ENCODE measurements at regions not wholly inside any gene's neighbourhood (a gene's known extent, or its start where the extent isn't known, plus 50 kb on each side); places are given as distances from the start of the nearest gene placed in this dataset.

DNA sequence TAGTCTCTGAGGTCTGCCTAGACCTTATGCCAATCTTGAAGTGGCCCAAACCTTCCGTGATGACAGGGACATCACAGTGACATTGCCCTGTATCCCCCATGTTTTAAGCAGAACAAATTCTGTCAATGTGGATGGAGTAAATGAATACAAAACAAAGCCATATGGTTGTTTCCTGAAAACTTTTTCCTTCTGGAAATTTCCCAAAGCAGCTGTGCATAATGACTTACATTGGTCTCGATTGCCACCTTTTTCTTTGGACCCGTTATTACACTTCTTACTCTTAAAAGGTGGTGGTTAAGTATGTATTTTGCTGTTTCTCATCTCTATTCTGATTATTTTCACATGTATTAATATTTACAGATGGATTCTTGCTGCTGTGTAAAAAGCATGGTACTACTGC lies 411.2 kb upstream of the KLF6 start:
- DNase-seq (ENCODE audit: low spot score): no peak

DNA sequence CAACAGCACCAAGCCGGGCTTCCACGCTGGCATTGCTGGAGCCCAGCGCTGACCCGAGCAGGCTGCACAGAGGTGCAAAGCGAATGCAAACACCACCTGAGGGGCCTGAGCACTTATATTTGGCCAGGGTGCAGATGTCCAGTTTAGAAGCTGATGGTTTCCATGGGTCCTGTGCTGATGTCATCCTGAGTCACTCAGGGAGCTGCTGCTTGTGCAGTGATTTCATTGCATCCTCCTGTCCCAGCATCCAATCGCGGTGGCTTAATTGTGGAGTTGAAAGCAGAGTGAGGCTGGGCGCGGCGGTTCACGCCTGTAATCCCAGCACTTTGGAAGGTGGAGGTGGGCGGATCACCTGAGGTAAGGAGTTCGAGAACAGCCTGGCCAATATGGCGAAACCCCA lies 410.2 kb upstream of the KLF6 start:
- DNase-seq (ENCODE audit: low spot score): no peak

DNA sequence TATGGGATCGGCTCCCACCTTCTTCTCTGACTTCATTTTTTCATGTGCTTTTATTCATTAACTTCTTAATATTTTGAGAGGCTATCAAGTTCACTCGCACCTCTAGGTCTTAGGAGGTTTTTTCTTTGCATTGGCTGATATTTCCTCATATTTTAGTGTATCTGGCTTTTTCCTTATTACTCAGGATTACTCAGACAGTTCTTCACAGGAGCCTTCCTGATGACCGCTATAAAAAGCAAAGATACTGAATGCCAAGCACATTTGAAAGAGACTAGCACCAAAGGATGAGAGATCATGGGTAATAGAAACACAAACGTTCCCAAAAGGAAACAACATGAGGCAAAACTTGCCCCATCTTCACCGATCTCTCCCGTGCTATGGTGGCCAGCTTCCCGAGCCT lies 409.2 kb upstream of the KLF6 start:
- DNase-seq (ENCODE audit: low spot score): no peak

DNA sequence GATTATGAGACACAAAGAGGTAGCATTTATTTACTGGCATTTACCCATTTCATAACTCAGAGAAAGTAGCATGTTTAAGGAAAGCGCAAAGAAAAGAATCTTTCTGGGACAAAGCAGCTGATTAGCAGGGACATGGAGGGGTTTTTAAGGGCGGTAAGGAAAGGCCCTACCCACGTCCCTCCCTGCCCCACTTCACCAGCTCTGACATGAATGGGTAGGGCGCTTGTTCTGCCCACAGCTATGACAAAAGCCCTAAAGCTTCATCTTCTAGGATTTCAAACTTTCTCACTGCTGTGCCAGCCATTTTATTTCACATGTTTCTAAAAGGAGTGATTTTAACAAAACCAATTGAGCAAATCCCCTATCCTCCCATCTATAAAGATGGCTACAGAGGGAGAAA lies 406.9 kb upstream of the KLF6 start:
- DNase-seq (ENCODE audit: low spot score): no peak

DNA sequence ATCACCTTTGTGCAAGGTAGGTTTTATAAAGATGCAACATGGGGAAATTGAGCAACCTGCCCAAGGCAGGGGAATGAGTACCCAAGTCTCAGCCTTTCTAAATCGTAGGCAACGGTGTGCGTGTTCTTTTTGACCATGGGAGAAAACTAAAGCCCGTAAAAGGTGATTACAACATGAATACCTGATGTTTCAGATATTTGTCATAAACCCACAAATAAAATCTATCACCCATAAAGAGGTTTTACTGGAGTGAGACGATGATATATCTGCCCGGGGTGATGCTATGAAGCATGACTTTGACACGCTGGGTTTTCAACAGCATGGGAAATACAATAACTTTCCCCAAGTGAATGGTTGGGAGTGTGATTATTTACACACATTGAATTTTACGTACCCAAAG lies 406.3 kb upstream of the KLF6 start:
- no peak for DNase-seq (ENCODE audit: low spot score)

DNA sequence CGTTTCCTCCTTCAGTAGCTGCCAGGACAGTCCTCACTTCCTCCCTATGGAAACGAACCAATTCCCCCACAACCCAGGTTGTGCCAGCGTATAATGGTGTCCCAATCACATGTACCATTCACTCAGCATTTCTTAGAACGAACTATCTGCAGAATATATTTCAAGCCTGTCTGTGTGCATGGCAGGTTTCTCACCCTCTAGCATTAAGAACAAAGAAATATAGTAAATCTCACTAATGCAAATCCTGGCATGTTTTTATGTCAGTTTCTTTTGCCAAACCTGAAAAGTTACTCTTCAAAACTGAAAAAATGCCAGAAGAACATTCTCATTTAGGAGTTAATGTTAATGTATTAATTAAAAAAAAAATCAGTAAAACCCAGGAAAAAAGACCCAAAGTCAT lies 405.9 kb upstream of the KLF6 start:
- no peak for DNase-seq (ENCODE audit: low spot score)

DNA sequence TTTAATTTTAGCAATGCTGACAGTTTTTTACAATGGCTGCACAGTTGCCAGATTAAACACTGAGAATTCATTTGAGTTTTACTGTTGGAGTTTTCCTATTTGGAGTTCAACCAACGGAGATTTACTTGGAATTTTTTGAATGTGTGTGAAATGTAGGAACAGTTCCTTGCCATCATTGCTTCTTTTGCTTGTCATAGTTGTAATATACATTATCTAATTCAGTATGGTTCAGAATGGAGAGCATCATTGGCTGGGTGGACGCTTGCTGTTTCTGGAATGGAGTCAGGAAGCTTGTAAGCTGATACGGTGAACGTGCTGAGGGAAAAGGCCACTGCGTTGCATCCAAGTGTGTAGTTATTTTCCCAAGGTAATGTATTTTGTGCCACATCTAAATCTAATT lies 404.3 kb upstream of the KLF6 start:
- DNase-seq (ENCODE audit: low spot score): no peak

DNA sequence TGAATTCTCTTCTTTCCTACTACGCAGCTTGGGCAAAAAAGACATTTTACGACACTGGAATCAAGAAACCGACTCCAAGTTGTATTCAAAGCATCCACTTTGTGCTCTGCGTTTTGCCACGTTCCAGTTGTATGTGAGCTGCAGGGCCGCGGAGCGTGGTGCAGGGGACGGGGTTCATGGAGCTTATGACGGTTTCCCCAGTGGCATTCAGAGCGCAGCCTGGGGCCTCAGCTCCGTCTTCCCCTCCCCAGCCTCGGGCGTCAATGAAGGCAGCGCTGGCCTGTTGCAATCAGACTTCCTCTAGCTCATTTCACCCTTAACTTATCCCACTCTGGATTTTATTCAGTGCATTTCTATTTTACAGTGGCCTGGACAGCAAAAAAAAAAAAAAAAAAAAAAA lies 403.4 kb upstream of the KLF6 start:
- no peak for DNase-seq (ENCODE audit: low spot score)

DNA sequence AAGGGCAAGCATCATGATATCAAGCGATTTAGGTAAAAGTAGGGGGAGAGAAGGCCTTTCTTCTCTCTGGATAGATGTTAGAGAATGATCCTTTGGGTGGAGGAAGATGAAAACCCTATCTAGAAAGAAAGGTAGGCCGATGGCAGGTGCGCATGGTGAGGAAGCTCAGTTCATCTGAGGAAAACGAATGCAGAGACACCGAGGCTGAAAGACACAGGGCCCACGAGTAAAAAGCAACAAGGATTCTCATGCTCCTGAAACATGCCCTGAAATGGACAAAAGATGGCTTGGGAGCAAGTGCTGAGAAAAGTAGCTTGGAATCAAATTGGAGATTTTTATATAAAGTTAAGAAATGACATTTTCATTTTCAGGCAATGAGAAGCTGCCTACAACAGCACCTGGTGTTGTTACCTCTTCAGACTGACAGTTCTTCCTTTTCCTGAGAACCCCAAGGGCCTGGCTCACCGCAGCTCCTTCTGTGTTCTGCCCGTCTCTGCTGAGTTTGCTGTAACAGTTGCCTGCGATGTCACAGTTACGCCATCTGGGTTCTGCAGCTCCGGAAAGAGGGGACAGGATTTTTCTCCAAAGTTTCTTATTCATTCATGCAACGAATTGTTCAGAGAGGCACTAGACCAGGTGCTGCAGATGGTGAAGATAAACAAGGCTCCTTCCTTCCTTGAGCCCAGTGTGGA lies 402.0 kb upstream of the KLF6 start:
- DNase-seq (ENCODE audit: low spot score): no peak

DNA sequence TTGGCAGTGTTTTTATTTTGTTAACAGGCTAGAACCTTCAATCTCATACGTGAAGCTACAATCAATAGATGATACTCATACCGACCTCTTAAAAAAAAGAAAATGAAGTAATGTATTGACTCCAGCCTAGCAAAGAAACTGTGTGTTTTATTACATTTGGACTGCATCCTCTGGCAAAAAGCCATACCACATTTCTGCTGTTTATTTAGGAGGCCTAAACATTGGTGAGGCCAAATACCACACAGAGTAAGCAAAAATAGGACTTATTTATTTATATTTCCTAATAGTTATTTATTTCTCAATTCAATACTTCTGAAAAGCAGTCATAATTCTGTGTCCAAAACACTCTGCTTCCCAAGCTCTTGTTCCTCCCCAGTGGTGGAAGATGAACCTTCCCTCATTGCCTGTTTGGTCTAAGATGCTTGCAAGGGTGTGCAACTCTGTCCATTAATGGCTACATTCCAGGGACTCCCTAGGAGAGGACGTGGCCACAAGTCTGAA lies 398.8 kb upstream of the KLF6 start:
- no peak for DNase-seq (ENCODE audit: low spot score)

DNA sequence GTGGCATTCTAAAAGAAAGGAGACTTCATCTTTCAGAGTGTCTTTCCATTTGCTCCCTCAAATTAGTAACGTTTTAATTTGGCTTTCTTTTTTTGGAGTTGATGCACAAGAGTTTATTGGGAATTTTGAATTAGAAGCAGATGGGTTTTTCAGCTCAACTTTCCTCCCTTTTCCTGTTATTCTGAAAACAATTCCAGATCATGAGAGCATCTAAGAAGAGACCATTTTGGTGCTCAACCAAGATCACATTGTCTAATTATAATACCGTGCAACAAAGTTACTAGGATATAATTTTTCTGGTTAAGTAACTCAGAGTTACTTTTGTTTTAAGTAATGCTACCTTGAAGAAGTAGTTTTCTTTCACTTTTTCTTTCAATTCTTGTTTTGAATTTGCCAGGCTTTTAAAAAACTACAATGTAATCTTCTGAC lies 396.6 kb upstream of the KLF6 start:
- no peak for DNase-seq (ENCODE audit: low spot score)

DNA sequence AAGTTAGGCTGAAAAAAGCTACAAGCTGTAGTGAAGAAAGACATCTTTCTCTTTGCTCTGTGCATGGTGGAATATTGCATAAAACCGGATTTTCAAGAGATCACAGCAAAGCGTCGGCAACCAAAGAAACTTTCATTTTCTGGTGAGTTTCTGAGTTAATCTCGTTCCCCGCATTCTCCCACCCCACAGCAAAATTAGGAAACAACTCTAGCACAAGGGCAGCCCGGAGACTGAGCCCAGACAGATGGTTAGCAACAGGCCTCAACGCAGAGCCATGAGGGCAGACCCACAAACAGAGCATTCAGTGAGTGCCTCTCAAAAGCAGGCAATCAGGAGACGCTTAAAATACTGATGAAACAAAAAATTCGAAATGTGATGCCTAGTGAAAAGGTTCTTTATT lies 396.1 kb upstream of the KLF6 start:
- no peak for DNase-seq (ENCODE audit: low spot score)

DNA sequence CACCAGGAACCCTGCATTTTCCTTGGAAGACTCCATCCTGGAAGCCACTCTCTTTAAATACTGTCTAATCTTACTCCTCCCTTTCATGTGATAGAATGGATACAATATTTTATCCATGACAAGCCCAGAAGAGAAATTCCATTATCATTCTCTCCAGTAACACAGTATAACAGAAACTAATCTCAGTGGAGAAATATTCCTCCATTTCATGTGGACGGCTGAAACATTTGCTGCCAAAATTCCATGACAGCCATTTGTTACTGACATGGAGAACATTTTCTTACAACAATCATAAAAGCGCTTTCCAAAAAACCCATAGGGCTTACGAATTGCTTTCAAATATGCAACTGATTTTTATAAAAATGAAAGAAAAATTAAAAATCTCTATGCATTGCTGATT lies 392.8 kb upstream of the KLF6 start:
- DNase-seq (ENCODE audit: low spot score): no peak

DNA sequence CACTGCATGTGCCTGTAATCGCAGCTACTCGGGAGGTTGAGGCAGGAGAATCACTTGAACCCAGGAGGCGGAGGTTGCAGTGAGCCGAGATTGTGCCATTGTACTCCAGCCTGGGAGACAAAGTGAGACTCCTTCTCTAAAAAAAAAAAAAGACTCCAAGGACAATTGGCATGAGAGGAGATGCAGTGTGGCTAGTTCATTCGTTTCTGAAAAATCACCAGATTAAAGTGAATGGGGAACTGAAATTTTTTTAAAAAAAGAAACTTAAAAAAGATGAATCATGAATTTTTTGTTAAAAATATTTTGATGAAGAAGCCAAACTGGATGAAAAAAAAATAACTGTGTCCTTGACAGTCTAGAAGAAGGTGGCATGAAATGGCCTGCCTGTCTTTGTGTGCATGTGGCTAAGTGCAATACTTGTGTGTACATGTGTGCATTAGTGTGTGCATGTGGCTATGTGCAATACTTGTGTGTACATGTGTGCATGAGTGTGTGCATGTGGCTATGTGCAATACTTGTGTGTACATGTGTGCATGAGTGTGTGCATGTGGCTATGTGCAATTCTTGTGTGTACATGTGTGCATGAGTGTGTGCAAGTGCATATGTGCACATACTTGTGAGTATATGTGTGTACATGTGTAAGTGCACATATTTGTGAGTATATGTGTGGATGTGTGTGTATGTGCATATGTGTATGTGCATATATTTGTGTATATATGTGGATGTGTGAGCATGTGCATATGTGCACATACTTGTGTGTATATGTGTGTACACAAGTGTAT lies 391.7 kb upstream of the KLF6 start:
- no peak for DNase-seq (ENCODE audit: low spot score)

DNA sequence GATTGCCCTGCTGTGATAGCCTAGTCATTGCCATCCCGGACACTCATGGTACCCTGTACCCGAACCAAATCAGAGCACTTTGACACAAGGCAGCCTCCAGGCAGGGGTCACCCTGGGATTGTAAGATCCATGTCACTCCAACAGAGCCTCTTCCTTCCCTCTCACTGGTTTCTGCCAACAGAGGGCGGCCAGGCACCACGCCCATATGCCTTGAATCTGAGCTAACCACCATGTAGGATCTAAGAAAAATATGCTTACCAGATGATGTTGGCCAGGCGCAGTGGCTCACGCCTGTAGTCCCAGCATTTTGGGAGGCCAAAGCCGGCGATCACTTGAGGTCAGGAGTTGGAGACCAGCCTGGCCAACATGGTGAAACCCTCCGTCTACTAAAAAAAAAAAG lies 389.2 kb upstream of the KLF6 start:
- DNase-seq (ENCODE audit: low spot score): peak; percentile 48

DNA sequence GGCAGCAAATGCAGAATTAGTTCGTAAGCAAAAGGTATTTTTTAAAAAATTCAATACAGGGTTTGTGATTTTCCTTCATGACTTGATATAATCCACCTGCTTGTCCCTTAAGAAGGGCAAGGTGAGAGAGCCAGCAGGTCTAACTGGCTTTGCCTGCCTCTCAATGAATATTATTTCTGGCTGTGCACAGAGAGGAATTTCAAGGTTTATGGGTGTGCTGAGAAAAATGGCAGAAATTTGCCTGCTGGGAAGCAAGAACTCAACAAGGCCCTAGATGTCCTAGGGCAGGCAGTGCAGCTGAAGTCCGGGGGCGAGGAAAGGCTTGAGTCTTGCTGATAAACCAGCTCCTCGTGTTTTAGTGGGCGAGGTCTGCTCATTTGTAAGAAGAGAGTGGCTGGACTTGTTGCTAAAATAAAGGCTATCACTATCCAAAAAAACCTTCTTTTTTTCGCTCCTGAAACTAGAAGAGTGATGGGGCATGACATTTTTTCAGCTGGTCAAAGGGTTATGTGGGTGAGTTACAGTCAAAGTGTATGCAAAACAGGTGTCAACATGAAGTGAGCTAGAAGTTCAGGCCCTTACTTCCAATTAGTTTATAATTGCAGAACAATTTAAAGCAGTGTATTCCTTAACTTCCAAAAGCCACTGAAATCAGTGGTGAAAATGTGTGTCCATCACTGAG lies 385.8 kb upstream of the KLF6 start:
- DNase-seq (ENCODE audit: low spot score): no peak

DNA sequence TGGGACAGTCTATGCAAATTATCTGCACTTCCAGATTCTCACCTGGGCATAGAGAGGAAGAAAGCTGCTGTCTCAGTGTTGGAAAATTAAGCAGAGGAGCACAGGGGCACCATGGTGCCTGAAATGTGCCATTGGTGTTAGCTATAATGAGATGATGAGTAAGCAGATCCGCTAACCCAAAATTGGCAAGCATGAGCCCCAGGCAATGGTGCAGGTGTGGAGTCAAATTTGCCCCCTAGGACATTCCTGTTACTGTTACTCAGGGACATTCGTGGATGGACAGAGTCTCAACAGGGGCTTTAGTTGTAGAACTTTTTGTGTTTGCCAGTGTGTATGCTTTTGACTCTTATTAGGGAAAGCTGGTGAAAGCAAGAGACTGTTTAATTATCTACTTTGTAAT lies 385.2 kb upstream of the KLF6 start:
- no peak for DNase-seq (ENCODE audit: low spot score)

DNA sequence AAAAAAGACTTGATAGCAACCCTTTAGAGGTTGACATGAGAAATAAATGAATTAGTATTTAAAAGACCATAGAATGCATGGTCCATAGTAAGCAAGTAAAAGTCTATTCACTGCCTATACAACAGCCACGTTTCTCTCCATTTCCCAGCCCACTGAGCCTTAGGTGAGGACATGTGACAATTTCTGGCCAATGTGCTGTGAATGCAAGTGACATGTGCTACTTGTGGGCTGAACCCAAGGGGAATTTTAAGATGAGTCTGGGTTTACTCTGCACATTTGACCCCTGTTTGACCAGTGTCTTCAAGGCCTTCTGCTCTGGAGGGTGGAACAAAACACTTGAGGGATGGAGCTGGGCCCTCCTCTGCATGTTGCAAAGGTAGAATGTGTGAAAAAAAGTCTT lies 384.4 kb upstream of the KLF6 start:
- no peak for DNase-seq (ENCODE audit: low spot score)

DNA sequence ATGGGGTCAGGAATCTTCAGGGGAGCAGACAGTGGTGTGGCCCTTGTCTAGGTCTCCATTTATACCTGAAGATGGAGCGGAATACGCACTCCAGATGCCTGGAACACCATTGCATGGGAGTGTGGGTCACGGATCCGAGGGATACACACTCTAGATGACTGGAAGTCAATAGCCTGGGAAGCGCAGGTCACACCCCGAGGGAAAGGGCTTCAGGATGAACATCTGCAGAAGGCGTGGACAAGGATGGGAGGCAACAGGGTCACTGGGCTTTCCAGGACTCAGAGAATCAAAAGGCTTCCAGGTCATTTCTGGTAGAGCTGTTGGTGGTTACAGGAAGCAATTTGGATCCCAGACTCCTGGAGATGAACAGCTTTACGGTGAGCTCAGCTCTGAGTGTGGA lies 382.2 kb upstream of the KLF6 start:
- no peak for DNase-seq (ENCODE audit: low spot score)

DNA sequence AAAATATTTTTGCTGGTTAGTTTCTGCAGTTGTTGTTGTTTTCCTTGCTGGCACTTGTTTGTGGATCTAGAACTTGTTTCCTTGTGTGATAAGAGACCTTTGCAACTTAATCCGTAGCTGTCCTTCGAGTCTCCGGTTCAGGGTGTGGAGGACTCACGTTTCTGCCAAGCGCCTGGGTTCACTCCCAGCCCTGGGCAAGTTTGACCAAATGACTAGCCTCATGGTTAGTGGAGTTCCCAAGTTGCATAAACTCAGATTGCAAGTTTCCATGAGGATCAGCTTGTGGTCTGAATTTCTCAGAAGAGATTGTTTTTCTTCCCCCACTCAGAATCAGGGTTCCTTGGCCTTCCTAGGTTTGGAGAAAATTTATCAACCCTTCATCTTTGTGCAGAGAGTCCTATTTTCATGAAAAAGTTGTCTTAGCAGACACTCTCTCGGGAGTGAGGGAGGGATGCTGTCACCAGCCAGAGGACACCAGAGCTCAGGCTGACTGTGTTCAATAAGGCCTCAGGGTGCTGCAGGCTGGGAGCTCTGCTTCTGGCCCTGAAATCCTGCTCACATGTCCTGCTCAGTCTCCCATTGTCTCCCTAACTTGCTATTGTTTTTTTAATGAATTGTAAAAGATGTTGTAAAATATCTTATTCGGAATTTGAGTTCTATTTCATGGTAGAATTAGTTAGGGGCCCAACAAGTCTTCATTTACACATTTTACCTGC lies 377.7 kb upstream of the KLF6 start:
- no peak for DNase-seq (ENCODE audit: low spot score)

DNA sequence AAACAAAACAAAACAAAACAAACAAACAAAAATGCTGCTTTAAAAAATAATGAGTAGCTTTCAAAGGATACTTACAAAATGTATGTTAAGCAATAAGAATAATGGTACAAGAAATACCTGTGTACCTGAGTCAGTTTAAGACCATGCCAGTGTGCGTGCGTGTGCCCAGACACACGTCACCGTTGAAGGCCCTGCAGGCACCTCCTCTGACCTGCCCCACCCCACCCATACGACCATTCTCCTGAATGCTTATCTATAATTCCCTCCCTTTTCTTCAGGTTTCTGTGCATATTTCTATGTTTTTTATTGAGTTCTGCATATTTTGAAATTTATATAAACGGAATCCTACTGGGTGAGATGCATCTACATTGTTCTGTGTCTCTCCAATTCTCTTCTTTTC lies 374.2 kb upstream of the KLF6 start:
- no peak for DNase-seq (ENCODE audit: low spot score)

DNA sequence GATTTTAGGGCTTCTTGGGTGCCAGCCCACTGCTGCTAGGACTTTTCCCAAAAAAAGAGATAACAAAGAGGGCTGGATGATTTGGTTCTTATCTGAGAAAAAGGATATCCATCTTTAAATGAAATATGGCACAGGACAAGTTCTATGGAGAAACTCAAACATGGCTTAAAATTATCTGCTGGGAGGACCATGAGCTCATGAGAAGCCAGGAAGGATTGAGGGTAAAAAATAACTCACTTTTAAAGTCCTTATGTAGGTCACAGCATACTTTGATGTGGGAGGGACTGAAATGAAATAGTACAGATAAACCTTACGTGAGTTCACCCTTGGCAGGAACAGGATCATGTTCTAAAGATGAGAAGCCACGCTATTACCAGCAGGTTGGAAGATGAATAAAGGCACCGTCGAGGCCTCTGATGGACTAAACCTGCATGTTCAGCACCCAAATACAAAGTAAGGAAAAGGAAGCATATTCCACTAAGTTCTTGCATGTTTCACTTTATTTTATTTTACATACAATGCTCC lies 369.2 kb upstream of the KLF6 start:
- no peak for DNase-seq (ENCODE audit: low spot score)

Data from iPS-NIHi11 (cell line).